ENCODE measurements at regions not wholly inside any gene's neighbourhood (a gene's known extent, or its start where the extent isn't known, plus 50 kb on each side); places are given as distances from the start of the nearest gene placed in this dataset.

- Histone ChIP-seq H3K4me3 (no peak overlapping the region), H3K9me3 (no peaks in the 10 kb centered on the region), H3K36me3 (no peaks in the 10 kb centered on the region), H3K27me3 (no peaks in the 10 kb centered on the region), H3K4me1 (no peaks in the 10 kb centered on the region), H3K27ac (no peak overlapping the region)
- DNase-seq (no peak), ATAC-seq (no peak)
- WGBS (ENCODE audit: insufficient coverage, low coverage, low lambda C conversion rate, missing lambda C conversion rate): 77% methylated on average over 1 of the region's 1 CpG
- TF ChIP-seq CTCF (IDR thresholded peaks at IDR 0.05): peak in 3 of 4 donors; percentile 15 to 32 (median 24)
- no peak for TF ChIP-seq POLR2A (IDR thresholded peaks at IDR 0.05)
- intact Hi-C loops (cut with DNase I): no loop called here
These were observed 271.4 kb downstream of the TBX15 start for GRCh38 chr1:118716775-118717174.

- 38% methylated on average over 2 of the region's 2 CpGs for WGBS (ENCODE audit: insufficient coverage, low coverage, low lambda C conversion rate, missing lambda C conversion rate)
- ATAC-seq: no peak
These were observed 276.8 kb downstream of the TBX15 start for GRCh38 chr1:118711356-118711755.

GRCh38 chr1:118698911-118699310 is 289.2 kb downstream of the TBX15 start:
- H3K36me3 ChIP-seq: no peaks in the 10 kb centered on the region
- ATAC-seq: no peak
- H3K9me3 ChIP-seq: no peaks in the 10 kb centered on the region
- no peak overlapping the region for H3K27ac ChIP-seq
- H3K4me1 ChIP-seq: no peaks in the 10 kb centered on the region
- WGBS (ENCODE audit: insufficient coverage, low coverage, low lambda C conversion rate, missing lambda C conversion rate): 34% methylated on average over 2 of the region's 2 CpGs
- H3K4me3 ChIP-seq: no peak overlapping the region
- DNase-seq: no peak
- intact Hi-C loops (cut with DNase I): no loop called here
- no peaks in the 10 kb centered on the region for H3K27me3 ChIP-seq
- TF ChIP-seq CTCF (IDR thresholded peaks at IDR 0.05) (no peak), POLR2A (IDR thresholded peaks at IDR 0.05) (no peak)

More at GRCh38 chr1:118711356-118711755, 276.8 kb downstream of the TBX15 start:
- intact Hi-C loops (cut with DNase I): no loop called here
- H3K4me3 ChIP-seq: no peak overlapping the region
- no peak for DNase-seq
- H3K4me1 ChIP-seq: no peaks in the 10 kb centered on the region
- no peak overlapping the region for H3K27ac ChIP-seq
- no peaks in the 10 kb centered on the region for H3K27me3 ChIP-seq
- no peak for TF ChIP-seq CTCF (IDR thresholded peaks at IDR 0.05)
- no peak for TF ChIP-seq POLR2A (IDR thresholded peaks at IDR 0.05)
- H3K36me3 ChIP-seq: no peaks in the 10 kb centered on the region
- no peaks in the 10 kb centered on the region for H3K9me3 ChIP-seq

GRCh38 chr1:118692143-118692542 is 296.0 kb downstream of the TBX15 start:
- Histone ChIP-seq H3K27ac (no peak overlapping the region), H3K9me3 (no peaks in the 10 kb centered on the region), H3K4me3 (no peak overlapping the region), H3K4me1 (no peaks in the 10 kb centered on the region), H3K36me3 (no peaks in the 10 kb centered on the region), H3K27me3 (no peaks in the 10 kb centered on the region)
- DNase-seq: no peak
- no peak for TF ChIP-seq POLR2A (IDR thresholded peaks at IDR 0.05)
- TF ChIP-seq CTCF (IDR thresholded peaks at IDR 0.05): no peak
- ATAC-seq: no peak
- 80% methylated on average over 1 of the region's 1 CpG for whole genome bisulfite sequencing (ENCODE audit: insufficient coverage, low coverage, low lambda C conversion rate, missing lambda C conversion rate)
- intact Hi-C loops (cut with DNase I): no loop called here

GRCh38 chr1:118688891-118689290 is 299.3 kb downstream of the TBX15 start:
- no peak overlapping the region for H3K4me3 ChIP-seq
- no peaks in the 10 kb centered on the region for H3K36me3 ChIP-seq
- ATAC-seq (no peak), DNase-seq (no peak)
- no peaks in the 10 kb centered on the region for H3K9me3 ChIP-seq
- H3K4me1 ChIP-seq: no peaks in the 10 kb centered on the region
- H3K27ac ChIP-seq: no peak overlapping the region
- intact Hi-C loops (cut with DNase I): no loop called here
- 36% methylated on average over 2 of the region's 2 CpGs for WGBS (ENCODE audit: insufficient coverage, low coverage, low lambda C conversion rate, missing lambda C conversion rate)
- no peak for TF ChIP-seq CTCF (IDR thresholded peaks at IDR 0.05)
- no peak for TF ChIP-seq POLR2A (IDR thresholded peaks at IDR 0.05)
- H3K27me3 ChIP-seq: no peaks in the 10 kb centered on the region
